GM12865 (cell line): ENCODE measurements at regions not wholly inside any gene's neighbourhood (a gene's known extent, or its start where the extent isn't known, plus 50 kb on each side); places are given as distances from the start of the nearest gene placed in this dataset.

Source experiments
- DNase-seq: peaks from one replicate; pipeline ENCODE4 v3.0.0; 2010; ENCODE audit warnings: low read depth
- H3K4me3 ChIP-seq: 2 replicates; pipeline ENCODE4 v1.5.1; 2011; ENCODE audit warnings: mild to moderate bottlenecking, low read depth, low read length, control low read depth
- CTCF ChIP-seq: IDR thresholded peaks from 2 replicates; pipeline ENCODE4 v1.5.1; 2011; ENCODE audit warnings: low read length, control low read depth, low read depth, inconsistent platforms; ENCODE audit not compliant: insufficient read depth; ENCODE audit errors: missing control alignments

GRCh38 chr14:27187136-27187535 lies 589.3 kb upstream of the NOVA1 start:
- DNase-seq = no peak
- H3K4me3 ChIP-seq = no peak overlapping the region
- TF ChIP-seq CTCF = no peak

DNA sequence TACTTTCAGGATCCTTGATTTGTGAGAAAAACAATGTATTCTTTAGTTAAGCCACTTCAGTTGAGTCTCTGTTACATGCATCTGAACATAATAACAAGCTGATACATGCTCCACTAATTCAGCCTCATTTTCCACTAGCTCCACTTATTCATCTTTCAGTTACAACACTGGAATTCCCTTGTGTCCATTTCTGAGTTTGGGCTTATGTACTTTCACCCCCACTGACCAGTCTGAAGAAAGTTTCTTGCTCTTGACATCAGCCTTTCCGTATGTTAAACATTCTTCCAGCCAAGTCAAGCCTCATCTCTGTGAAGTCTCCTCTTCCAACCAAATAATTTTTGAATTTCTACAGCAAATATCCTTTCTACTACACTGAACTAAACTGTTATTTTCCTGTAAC lies 592.5 kb upstream of the NOVA1 start:
- no peak overlapping the region for H3K4me3 ChIP-seq
- TF ChIP-seq CTCF = no peak
- no peak for DNase-seq

GRCh38 chr14:27199272-27199671 lies 601.4 kb upstream of the NOVA1 start:
- no peak overlapping the region for H3K4me3 ChIP-seq
- TF ChIP-seq CTCF = no peak
- DNase-seq = no peak

DNA sequence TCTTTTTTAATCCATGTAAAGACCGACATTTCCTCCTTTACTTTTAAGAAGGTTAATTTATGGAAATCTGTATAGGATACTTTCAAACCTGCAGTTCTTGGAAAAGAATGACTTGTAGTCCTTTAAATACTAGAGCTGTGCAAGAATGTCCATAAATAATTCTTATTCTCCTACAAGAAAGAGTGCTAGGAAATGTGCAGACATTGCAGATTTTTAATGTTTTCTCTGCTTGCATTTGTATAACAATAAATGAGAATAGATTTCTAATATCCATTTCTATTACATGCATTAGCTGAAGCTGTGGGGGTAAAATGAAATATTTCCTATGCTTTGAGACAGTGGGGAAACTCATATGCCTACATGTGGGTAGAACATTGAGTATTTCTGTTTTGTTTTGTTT lies 607.2 kb upstream of the NOVA1 start:
- no peak for TF ChIP-seq CTCF
- no peak overlapping the region for H3K4me3 ChIP-seq
- no peak for DNase-seq

GRCh38 chr14:27211741-27212140 lies 613.9 kb upstream of the NOVA1 start:
- no peak for TF ChIP-seq CTCF
- H3K4me3 ChIP-seq = no peak overlapping the region
- DNase-seq = no peak

GRCh38 chr14:27222671-27223070 lies 624.8 kb upstream of the NOVA1 start:
- TF ChIP-seq CTCF = no peak
- no peak overlapping the region for H3K4me3 ChIP-seq
- no peak for DNase-seq

DNA sequence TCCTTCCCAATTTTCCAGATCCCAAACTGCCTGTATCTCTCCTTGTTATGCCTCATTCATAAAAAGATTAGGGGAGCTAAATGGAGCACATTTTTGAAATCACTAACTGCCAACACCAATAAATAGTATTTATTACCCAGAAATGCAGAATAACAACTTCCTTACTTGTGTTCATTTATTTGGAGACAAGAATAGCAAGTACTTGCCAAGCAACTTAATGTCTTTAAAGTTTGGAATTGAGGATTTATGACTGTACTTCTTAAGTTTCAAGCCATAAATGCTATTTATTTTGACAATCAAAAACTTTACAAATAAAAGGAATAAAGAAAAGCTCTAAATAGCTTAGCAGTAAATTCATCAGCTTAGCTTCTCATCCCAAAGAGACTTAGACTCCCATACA lies 626.1 kb upstream of the NOVA1 start:
- no peak for TF ChIP-seq CTCF
- no peak for DNase-seq
- H3K4me3 ChIP-seq = no peak overlapping the region
